Activated naive CD8-positive, alpha-beta T cell treated with anti-CD3 and anti-CD28 coated beads, Interleukin-2, amount 50 U/mL, for 24 hours (primary cell): ENCODE measurements at regions not wholly inside any gene's neighbourhood (a gene's known extent, or its start where the extent isn't known, plus 50 kb on each side); places are given as distances from the start of the nearest gene placed in this dataset.

Experiments used
- ATAC-seq: fragments of 150-1000 bp; cut with Tn5 transposase; one replicate; pipeline ENCODE4 v1.10.0; 2021
- DNase-seq: peaks from one replicate; pipeline ENCODE4 v3.0.0; 2021
- H3K27ac Mint-ChIP-seq: one replicate; pipeline ENCODE4 v1.8.0; 2021; ENCODE audit warnings: mild to moderate bottlenecking, mixed read lengths
- H3K27me3 Mint-ChIP-seq: one replicate; pipeline ENCODE4 v1.8.0; 2021; ENCODE audit warnings: mixed read lengths
- H3K36me3 Mint-ChIP-seq: one replicate; pipeline ENCODE4 v1.8.0; 2021; ENCODE audit warnings: low read depth, mixed read lengths
- H3K4me1 Mint-ChIP-seq: one replicate; pipeline ENCODE4 v1.8.0; 2021; ENCODE audit warnings: mixed read lengths
- H3K4me3 Mint-ChIP-seq: one replicate; pipeline ENCODE4 v1.8.0; 2021; ENCODE audit warnings: mild to moderate bottlenecking, moderate library complexity, mixed read lengths
- H3K9me3 Mint-ChIP-seq: one replicate; pipeline ENCODE4 v1.8.0; 2021; ENCODE audit warnings: mixed read lengths

GRCh38 chr22:48084041-48084728, 1321.7 kb downstream of the TBC1D22A start:
- Mint-ChIP-seq H3K27me3 (peaks cover 28% of the 10 kb centered on the region), H3K4me3 (no peak overlapping the region), H3K36me3 (no peaks in the 10 kb centered on the region), H3K4me1 (peaks cover 15% of the 10 kb centered on the region), H3K9me3 (no peaks in the 10 kb centered on the region), H3K27ac (no peak overlapping the region)
- ATAC-seq: peak; percentile 43
- DNase-seq: no peak

GRCh38 chr22:48083502-48083901, 1321.1 kb downstream of the TBC1D22A start:
- peaks cover 17% of the 10 kb centered on the region for H3K4me1 Mint-ChIP-seq
- no peak overlapping the region for H3K27ac Mint-ChIP-seq
- no peaks in the 10 kb centered on the region for H3K36me3 Mint-ChIP-seq
- DNase-seq: no peak
- no peak overlapping the region for H3K4me3 Mint-ChIP-seq
- H3K9me3 Mint-ChIP-seq: no peaks in the 10 kb centered on the region
- H3K27me3 Mint-ChIP-seq: peaks cover 35% of the 10 kb centered on the region
- ATAC-seq: no peak

GRCh38 chr22:48082284-48082683, 1319.8 kb downstream of the TBC1D22A start:
- H3K27ac Mint-ChIP-seq: no peak overlapping the region
- DNase-seq: no peak
- no peaks in the 10 kb centered on the region for H3K9me3 Mint-ChIP-seq
- H3K27me3 Mint-ChIP-seq: peaks cover 39% of the 10 kb centered on the region
- H3K4me3 Mint-ChIP-seq: no peak overlapping the region
- ATAC-seq: no peak
- peaks cover 17% of the 10 kb centered on the region for H3K4me1 Mint-ChIP-seq
- H3K36me3 Mint-ChIP-seq: no peaks in the 10 kb centered on the region

- ATAC-seq: no peak
- Mint-ChIP-seq H3K36me3 (no peaks in the 10 kb centered on the region), H3K27ac (no peak overlapping the region), H3K4me1 (peaks cover 17% of the 10 kb centered on the region), H3K4me3 (no peak overlapping the region), H3K9me3 (no peaks in the 10 kb centered on the region), H3K27me3 (peaks cover 39% of the 10 kb centered on the region)
- no peak for DNase-seq
Observed at GRCh38 chr22:48081281-48081680, 1318.8 kb downstream of the TBC1D22A start.

GRCh38 chr22:48080316-48081165, 1318.1 kb downstream of the TBC1D22A start:
- Mint-ChIP-seq H3K27me3 (peaks cover 36% of the 10 kb centered on the region), H3K27ac (no peak overlapping the region), H3K36me3 (no peaks in the 10 kb centered on the region), H3K4me1 (peaks cover 17% of the 10 kb centered on the region), H3K4me3 (no peak overlapping the region), H3K9me3 (no peaks in the 10 kb centered on the region)
- DNase-seq (no peak), ATAC-seq (no peak)

GRCh38 chr22:48079505-48080290, 1317.2 kb downstream of the TBC1D22A start:
- H3K9me3 Mint-ChIP-seq: no peaks in the 10 kb centered on the region
- H3K27ac Mint-ChIP-seq: no peak overlapping the region
- no peaks in the 10 kb centered on the region for H3K36me3 Mint-ChIP-seq

GRCh38 chr22:48078825-48079224, 1316.4 kb downstream of the TBC1D22A start:
- DNase-seq (no peak), ATAC-seq (no peak)
- no peaks in the 10 kb centered on the region for H3K9me3 Mint-ChIP-seq
- peaks cover 36% of the 10 kb centered on the region for H3K27me3 Mint-ChIP-seq
- no peaks in the 10 kb centered on the region for H3K36me3 Mint-ChIP-seq
- no peak overlapping the region for H3K27ac Mint-ChIP-seq
- H3K4me3 Mint-ChIP-seq: no peak overlapping the region
- H3K4me1 Mint-ChIP-seq: peaks cover 8% of the 10 kb centered on the region

More at GRCh38 chr22:48079505-48080290, 1317.2 kb downstream of the TBC1D22A start:
- no peak for ATAC-seq
- no peak for DNase-seq
- Mint-ChIP-seq H3K27me3 (peaks cover 39% of the 10 kb centered on the region), H3K4me3 (no peak overlapping the region), H3K4me1 (peaks cover 16% of the 10 kb centered on the region)

- Mint-ChIP-seq H3K9me3 (no peaks in the 10 kb centered on the region), H3K27me3 (peaks cover 40% of the 10 kb centered on the region), H3K36me3 (no peaks in the 10 kb centered on the region), H3K4me1 (peaks cover 2% of the 10 kb centered on the region), H3K4me3 (no peak overlapping the region), H3K27ac (no peak overlapping the region)
- DNase-seq: no peak
- ATAC-seq: no peak
Observed at GRCh38 chr22:48077699-48078098, 1315.2 kb downstream of the TBC1D22A start.

GRCh38 chr22:48076008-48076407, 1313.6 kb downstream of the TBC1D22A start:
- H3K27ac Mint-ChIP-seq: no peak overlapping the region
- H3K27me3 Mint-ChIP-seq: peaks cover 38% of the 10 kb centered on the region
- peaks cover 2% of the 10 kb centered on the region for H3K4me1 Mint-ChIP-seq
- DNase-seq (no peak), ATAC-seq (no peak)
- H3K36me3 Mint-ChIP-seq: no peaks in the 10 kb centered on the region
- no peaks in the 10 kb centered on the region for H3K9me3 Mint-ChIP-seq
- H3K4me3 Mint-ChIP-seq: no peak overlapping the region

- DNase-seq: no peak
- Mint-ChIP-seq H3K36me3 (no peaks in the 10 kb centered on the region), H3K27ac (no peak overlapping the region), H3K27me3 (peaks cover 36% of the 10 kb centered on the region), H3K9me3 (no peaks in the 10 kb centered on the region), H3K4me1 (peaks cover 2% of the 10 kb centered on the region), H3K4me3 (no peak overlapping the region)
- no peak for ATAC-seq
Observed at GRCh38 chr22:48075604-48076003, 1313.2 kb downstream of the TBC1D22A start.

- ATAC-seq (no peak), DNase-seq (no peak)
- H3K27ac Mint-ChIP-seq: no peak overlapping the region
- H3K4me1 Mint-ChIP-seq: no peaks in the 10 kb centered on the region
- H3K9me3 Mint-ChIP-seq: no peaks in the 10 kb centered on the region
- H3K36me3 Mint-ChIP-seq: no peaks in the 10 kb centered on the region
- H3K27me3 Mint-ChIP-seq: peaks cover 16% of the 10 kb centered on the region
- H3K4me3 Mint-ChIP-seq: no peak overlapping the region
Observed at GRCh38 chr22:48072777-48073176, 1310.3 kb downstream of the TBC1D22A start.

GRCh38 chr22:48071828-48072227, 1309.4 kb downstream of the TBC1D22A start:
- Mint-ChIP-seq H3K9me3 (no peaks in the 10 kb centered on the region), H3K36me3 (no peaks in the 10 kb centered on the region), H3K4me1 (no peaks in the 10 kb centered on the region), H3K27me3 (peaks cover 16% of the 10 kb centered on the region), H3K27ac (no peak overlapping the region), H3K4me3 (no peak overlapping the region)
- no peak for ATAC-seq
- DNase-seq: no peak

GRCh38 chr22:48071305-48071704, 1308.9 kb downstream of the TBC1D22A start:
- no peak for ATAC-seq
- no peaks in the 10 kb centered on the region for H3K4me1 Mint-ChIP-seq
- H3K27ac Mint-ChIP-seq: no peak overlapping the region
- no peak overlapping the region for H3K4me3 Mint-ChIP-seq
- DNase-seq: no peak
- H3K36me3 Mint-ChIP-seq: no peaks in the 10 kb centered on the region
- H3K27me3 Mint-ChIP-seq: peaks cover 16% of the 10 kb centered on the region
- no peaks in the 10 kb centered on the region for H3K9me3 Mint-ChIP-seq

GRCh38 chr22:48070760-48071159, 1308.3 kb downstream of the TBC1D22A start:
- H3K27me3 Mint-ChIP-seq: peaks cover 16% of the 10 kb centered on the region
- H3K4me1 Mint-ChIP-seq: no peaks in the 10 kb centered on the region
- H3K27ac Mint-ChIP-seq: no peak overlapping the region
- ATAC-seq (no peak), DNase-seq (no peak)
- H3K36me3 Mint-ChIP-seq: no peaks in the 10 kb centered on the region
- H3K9me3 Mint-ChIP-seq: no peaks in the 10 kb centered on the region
- H3K4me3 Mint-ChIP-seq: no peak overlapping the region
